ENCODE measurements at regions not wholly inside any gene's neighbourhood (a gene's known extent, or its start where the extent isn't known, plus 50 kb on each side); places are given as distances from the start of the nearest gene placed in this dataset.

- Histone ChIP-seq H2BK5ac (ENCODE audit: low read depth, low read length) (no peak overlapping the region), H4K91ac (replicated peaks; ENCODE audit: insufficient read length, low read length) (no peak overlapping the region), H3K9me3 (ENCODE audit: insufficient read depth in 2 of 2, low read depth in 1 of 2, low read length in 1 of 2) (peaks cover 0 to 2% of the 10 kb centered on the region in 2 experiments; a peak in 1 of 4 replicates), H3K79me2 (ENCODE audit: control insufficient read depth in 1 of 2, insufficient read depth in 2 of 2, low read length in 2 of 2) (no peaks in the 10 kb centered on the region), H3K79me1 (ENCODE audit: low read depth, low read length) (no peaks in the 10 kb centered on the region), H2BK120ac (replicated peaks; ENCODE audit: low read depth, low read length) (no peak overlapping the region), H3K23me2 (ENCODE audit: low read depth, low read length) (no peaks in the 10 kb centered on the region), H3K4me3 (ENCODE audit: extremely low read depth in 1 of 4, insufficient read depth in 2 of 4, low read depth in 3 of 4, low read length in 4 of 4) (no peak overlapping the region), H2AK5ac (ENCODE audit: low read depth, low read length) (no peak overlapping the region), H3K14ac (ENCODE audit: insufficient read length) (no peak overlapping the region), H3K4ac (replicated peaks; ENCODE audit: insufficient read length, low read depth, low read length) (no peak overlapping the region), H2BK20ac (ENCODE audit: low read length) (no peak overlapping the region), H3K23ac (ENCODE audit: insufficient read length) (no peak overlapping the region), H4K20me1 (replicated peaks in 1 of 2; ENCODE audit: control insufficient read depth in 1 of 2, insufficient read depth in 2 of 2, low read length in 2 of 2) (peaks cover 0 to 3% of the 10 kb centered on the region in 2 experiments), H3K9ac (replicated peaks in 1 of 4; ENCODE audit: extremely low read depth in 1 of 4, low read depth in 3 of 4, low read length in 3 of 4) (no peak overlapping the region), H4K8ac (ENCODE audit: extremely low read depth, insufficient read depth, low read length) (no peak overlapping the region), H3K56ac (replicated peaks; ENCODE audit: insufficient read length, low read depth, low read length) (no peak overlapping the region), H2BK15ac (ENCODE audit: low read length) (no peak overlapping the region), H3K27ac (ENCODE audit: low read depth, low read length) (no peak overlapping the region), H3K18ac (ENCODE audit: extremely low read depth, low read length) (no peak overlapping the region), H4K5ac (ENCODE audit: insufficient read length, low read depth, low read length) (no peak overlapping the region), H3K27me3 (replicated peaks in 1 of 4; ENCODE audit: control insufficient read depth in 3 of 4, extremely low read depth in 1 of 4, insufficient read depth in 3 of 4, low read length in 3 of 4) (no peaks in the 10 kb centered on the region), H2BK12ac (ENCODE audit: low read depth, low read length) (no peak overlapping the region), H3K4me1 (replicated peaks in 1 of 4; ENCODE audit: control insufficient read depth in 3 of 4, insufficient read depth in 4 of 4, low read length in 3 of 4) (peaks cover 0 to 3% (median 0%) of the 10 kb centered on the region in 4 experiments; a peak in 1 of 7 replicates), H2AFZ (ENCODE audit: low read length) (no peak overlapping the region), H3K4me2 (ENCODE audit: insufficient read depth in 1 of 2, low read depth in 2 of 2, low read length in 2 of 2) (no peak overlapping the region), H3K36me3 (ENCODE audit: control insufficient read depth in 2 of 4, insufficient read depth in 4 of 4, low read length in 3 of 4) (no peaks in the 10 kb centered on the region)
- 100% methylated on average over 1 of the region's 1 CpG; no CpG with 5 or more reads in 1 of the 2 experiments for WGBS, 2 experiments (ENCODE audit: extremely low coverage in 1 of 2, insufficient coverage in 1 of 2, insufficient read length in 1 of 2, insufficient replicate concordance in 2 of 2, low coverage in 1 of 2, low lambda C conversion rate in 2 of 2, missing lambda C conversion rate in 1 of 2)
- no peak for FAIRE-seq
- DNase-seq (ENCODE audit: low read depth in 1 of 2, low spot score in 2 of 2) = no peak
- ChIA-PET CTCF (ENCODE audit: partially characterized antibody) (interaction anchor here (1.0 to 1.1 kb wide), 2 partner anchors 22 to 36 kb away, joined by 3 read pairs; no protein-coding TSS in a partner anchor), POLR2A (ENCODE audit: partially characterized antibody) (no interaction called here)
- TF ChIP-seq RAD21 (IDR thresholded peaks at IDR 0.05 in 1 of 2, conservative IDR thresholded peaks at IDR 0.05 in 1 of 2; ENCODE audit: low read depth in 2 of 2, low read length in 2 of 2) = no peak
- TF ChIP-seq SP1 (IDR thresholded peaks at IDR 0.05; ENCODE audit: low read depth, low read length) = no peak
- TF ChIP-seq TEAD4 (IDR thresholded peaks at IDR 0.05; ENCODE audit: low read depth, low read length) = no peak
- no peak for TF ChIP-seq FOSL1 (IDR thresholded peaks at IDR 0.05; ENCODE audit: insufficient read depth, low read depth, low read length)
- TF ChIP-seq MAFK (IDR thresholded peaks at IDR 0.05; ENCODE audit: low read depth, low read length) = no peak
- TF ChIP-seq ATF3 (IDR thresholded peaks at IDR 0.05; ENCODE audit: insufficient read depth, low read depth, low read length) = no peak
- no peak for TF ChIP-seq POLR2A (IDR thresholded peaks at IDR 0.05; ENCODE audit: control extremely low read depth in 1 of 2, low read depth in 2 of 2, low read length in 2 of 2)
- no peak for TF ChIP-seq E2F6 (IDR thresholded peaks at IDR 0.05)
- TF ChIP-seq JUN (IDR thresholded peaks at IDR 0.05; ENCODE audit: low read depth, low read length) = no peak
- TF ChIP-seq EP300 (IDR thresholded peaks at IDR 0.05; ENCODE audit: borderline replicate concordance in 1 of 2, low read depth in 2 of 2, low read length in 2 of 2) = no peak
- no peak for TF ChIP-seq BRCA1 (IDR thresholded peaks at IDR 0.05; ENCODE audit: low read depth, low read length)
- no peak for TF ChIP-seq SP4 (IDR thresholded peaks at IDR 0.05; ENCODE audit: low read length)
- no peak for TF ChIP-seq BACH1 (IDR thresholded peaks at IDR 0.05; ENCODE audit: low read length)
- no peak for TF ChIP-seq CBX5 (IDR thresholded peaks at IDR 0.05; ENCODE audit: low read depth, low read length)
- TF ChIP-seq YY1 (IDR thresholded peaks at IDR 0.05; ENCODE audit: low read depth, low read length) = no peak
These were observed 242.8 kb upstream of the TLE3 start for GRCh38 chr15:70340494-70340870.

All from H1 (cell line).